SK-N-SH treated with all-trans-retinoic acid at 6 μM for 48 hours (cell line): ENCODE measurements at regions not wholly inside any gene's neighbourhood (a gene's known extent, or its start where the extent isn't known, plus 50 kb on each side); places are given as distances from the start of the nearest gene placed in this dataset.

Experiments used
- ARNTL ChIP-seq: fragments of 450-650 bp; formaldehyde crosslinking; IDR thresholded peaks from 2 replicates; pipeline ENCODE4 v1.5.0; 2020; ENCODE audit warnings: low read depth, mild to moderate bottlenecking, moderate library complexity, borderline replicate concordance
- BACH2 ChIP-seq: fragments of 250-450 bp; sonication (Bioruptor Pico); IDR thresholded peaks from 2 replicates; pipeline ENCODE4 v1.9.0; 2021; ENCODE audit warnings: mild to moderate bottlenecking, borderline replicate concordance
- CSRNP3 ChIP-seq: fragments of 250-450 bp; sonication (Bioruptor Pico); IDR thresholded peaks from 2 replicates; pipeline ENCODE4 v1.5.1; 2021; ENCODE audit warnings: mild to moderate bottlenecking, moderate library complexity
- ISL1 ChIP-seq: fragments of 250-450 bp; sonication (Bioruptor Pico); IDR thresholded peaks from 2 replicates; pipeline ENCODE4 v2.1.2; 2022; ENCODE audit warnings: mild to moderate bottlenecking, moderate library complexity
- PPARA ChIP-seq: fragments of 250-450 bp; sonication (Bioruptor Pico); IDR thresholded peaks from 2 replicates; pipeline ENCODE4 v1.5.0; 2020; ENCODE audit warnings: mild to moderate bottlenecking, borderline replicate concordance
- SNAI2 ChIP-seq: fragments of 250-450 bp; sonication (Bioruptor Pico); IDR thresholded peaks from 2 replicates; pipeline ENCODE4 v1.5.0; 2020; ENCODE audit warnings: mild to moderate bottlenecking, moderate library complexity
- ZC3H10 ChIP-seq: fragments of 250-450 bp; sonication (Bioruptor Pico); IDR thresholded peaks from 2 replicates; pipeline ENCODE4 v1.5.1; 2021; ENCODE audit warnings: mild to moderate bottlenecking, moderate library complexity
- TF ChIP-seq, protein P1 (sequence below): fragments of 250-450 bp; sonication (Bioruptor Pico); IDR thresholded peaks from 2 replicates; pipeline ENCODE4 v1.8.0; 2020; ENCODE audit warnings: mild to moderate bottlenecking, moderate library complexity, borderline replicate concordance

DNA sequence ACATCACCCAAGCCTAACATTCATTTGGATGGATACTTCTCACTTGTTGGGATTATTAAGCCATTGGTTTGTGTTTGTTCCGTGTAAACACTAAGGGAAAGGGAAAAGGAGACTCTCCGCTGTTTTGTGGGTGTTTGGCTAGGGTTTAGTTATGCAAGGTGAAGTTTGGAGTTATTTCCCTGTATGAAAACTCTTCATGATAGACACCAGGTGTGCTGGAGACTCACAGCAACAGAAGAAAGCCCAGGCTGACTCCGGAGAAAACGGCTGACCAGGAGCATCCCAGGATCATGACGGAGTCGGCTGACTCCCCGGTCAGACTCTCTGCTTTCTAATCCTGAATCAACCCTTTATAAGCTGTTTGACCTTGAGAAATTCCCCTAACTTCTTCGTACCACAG, 94.1 kb upstream of the KLF6 start:
- TF ChIP-seq ARNTL (CRISPR knock-in tag) (no peak), BACH2 (CRISPR knock-in tag) (no peak), SNAI2 (no peak), CSRNP3 (CRISPR knock-in tag) (no peak), PPARA (no peak), ZC3H10 (CRISPR knock-in tag) (no peak), ISL1 (CRISPR knock-in tag) (no peak)
- TF ChIP-seq, protein P1, sequence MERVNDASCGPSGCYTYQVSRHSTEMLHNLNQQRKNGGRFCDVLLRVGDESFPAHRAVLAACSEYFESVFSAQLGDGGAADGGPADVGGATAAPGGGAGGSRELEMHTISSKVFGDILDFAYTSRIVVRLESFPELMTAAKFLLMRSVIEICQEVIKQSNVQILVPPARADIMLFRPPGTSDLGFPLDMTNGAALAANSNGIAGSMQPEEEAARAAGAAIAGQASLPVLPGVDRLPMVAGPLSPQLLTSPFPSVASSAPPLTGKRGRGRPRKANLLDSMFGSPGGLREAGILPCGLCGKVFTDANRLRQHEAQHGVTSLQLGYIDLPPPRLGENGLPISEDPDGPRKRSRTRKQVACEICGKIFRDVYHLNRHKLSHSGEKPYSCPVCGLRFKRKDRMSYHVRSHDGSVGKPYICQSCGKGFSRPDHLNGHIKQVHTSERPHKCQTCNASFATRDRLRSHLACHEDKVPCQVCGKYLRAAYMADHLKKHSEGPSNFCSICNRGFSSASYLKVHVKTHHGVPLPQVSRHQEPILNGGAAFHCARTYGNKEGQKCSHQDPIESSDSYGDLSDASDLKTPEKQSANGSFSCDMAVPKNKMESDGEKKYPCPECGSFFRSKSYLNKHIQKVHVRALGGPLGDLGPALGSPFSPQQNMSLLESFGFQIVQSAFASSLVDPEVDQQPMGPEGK (CRISPR knock-in tag): no peak
